GM13976 (cell line): ENCODE measurements at regions not wholly inside any gene's neighbourhood (a gene's known extent, or its start where the extent isn't known, plus 50 kb on each side); places are given as distances from the start of the nearest gene placed in this dataset.

ENCODE experiments used
- DNase-seq: peaks from one replicate; pipeline ENCODE4 v3.0.0; 2012; ENCODE audit warnings: low spot score
- in situ Hi-C: fragments of 300-500 bp; cut with MboI; formaldehyde crosslinking; loops from one replicate; pipeline ENCODE4 v1.12.0; 2022; ENCODE audit warnings: low sequenced_read_pairs, mixed read lengths, inconsistent platforms; ENCODE audit not compliant: unreplicated experiment
- TF ChIP-seq, protein P1 (sequence below): IDR thresholded peaks from 2 replicates; pipeline ENCODE4 v1.5.1; 2012; ENCODE audit warnings: borderline replicate concordance, mild to moderate bottlenecking; ENCODE audit not compliant: insufficient read depth; ENCODE audit errors: extremely low read depth, missing control alignments, control extremely low read depth

DNA sequence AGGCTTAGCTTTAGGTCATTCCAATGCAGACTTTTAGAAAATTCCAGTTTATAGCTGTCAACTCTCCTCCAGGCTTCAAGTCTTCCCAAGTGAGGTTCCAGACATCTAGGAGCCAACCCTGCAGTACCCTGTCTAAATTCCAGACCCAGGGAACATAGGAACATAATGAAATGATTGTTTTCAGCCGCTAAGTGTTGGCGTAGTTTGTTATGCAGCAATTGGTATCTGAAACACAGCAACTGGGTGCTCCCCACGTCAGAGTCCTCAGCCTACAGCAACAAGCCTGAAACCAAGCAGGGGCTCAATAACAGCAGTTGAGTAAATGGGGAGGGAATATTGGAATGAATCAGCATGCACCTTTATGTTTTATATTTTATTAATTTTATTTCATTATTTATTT lies 66.8 kb downstream of the BOD1 start:
- no peak for DNase-seq
- TF ChIP-seq, protein P1, sequence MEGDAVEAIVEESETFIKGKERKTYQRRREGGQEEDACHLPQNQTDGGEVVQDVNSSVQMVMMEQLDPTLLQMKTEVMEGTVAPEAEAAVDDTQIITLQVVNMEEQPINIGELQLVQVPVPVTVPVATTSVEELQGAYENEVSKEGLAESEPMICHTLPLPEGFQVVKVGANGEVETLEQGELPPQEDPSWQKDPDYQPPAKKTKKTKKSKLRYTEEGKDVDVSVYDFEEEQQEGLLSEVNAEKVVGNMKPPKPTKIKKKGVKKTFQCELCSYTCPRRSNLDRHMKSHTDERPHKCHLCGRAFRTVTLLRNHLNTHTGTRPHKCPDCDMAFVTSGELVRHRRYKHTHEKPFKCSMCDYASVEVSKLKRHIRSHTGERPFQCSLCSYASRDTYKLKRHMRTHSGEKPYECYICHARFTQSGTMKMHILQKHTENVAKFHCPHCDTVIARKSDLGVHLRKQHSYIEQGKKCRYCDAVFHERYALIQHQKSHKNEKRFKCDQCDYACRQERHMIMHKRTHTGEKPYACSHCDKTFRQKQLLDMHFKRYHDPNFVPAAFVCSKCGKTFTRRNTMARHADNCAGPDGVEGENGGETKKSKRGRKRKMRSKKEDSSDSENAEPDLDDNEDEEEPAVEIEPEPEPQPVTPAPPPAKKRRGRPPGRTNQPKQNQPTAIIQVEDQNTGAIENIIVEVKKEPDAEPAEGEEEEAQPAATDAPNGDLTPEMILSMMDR = no peak
- in situ Hi-C loops = loop anchor here (25.0 kb wide), 1 partner anchor 237 kb away; no protein-coding TSS in a partner anchor

DNA sequence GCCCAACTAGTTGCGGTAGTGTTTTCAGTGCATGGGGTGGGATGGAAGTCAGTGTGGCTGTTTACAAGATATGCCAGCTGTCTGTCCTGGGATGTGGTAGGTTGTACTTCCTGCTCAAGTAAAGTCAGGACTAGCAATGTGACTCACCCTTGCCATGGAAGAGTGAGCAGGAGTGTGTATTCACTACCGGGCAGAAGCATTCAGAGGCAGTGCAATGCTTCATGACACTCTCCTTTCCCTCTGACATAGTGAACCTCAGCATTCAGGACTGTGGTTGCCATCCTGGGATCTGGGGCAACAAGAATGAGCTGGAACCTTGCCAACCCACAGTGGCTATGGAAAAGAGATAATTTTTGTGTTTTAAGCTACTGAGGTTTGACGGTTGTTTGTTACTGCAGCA lies 68.9 kb downstream of the BOD1 start:
- DNase-seq = peak; percentile 55
- in situ Hi-C loops = no loop called here
- TF ChIP-seq, protein P1 = no peak

DNA sequence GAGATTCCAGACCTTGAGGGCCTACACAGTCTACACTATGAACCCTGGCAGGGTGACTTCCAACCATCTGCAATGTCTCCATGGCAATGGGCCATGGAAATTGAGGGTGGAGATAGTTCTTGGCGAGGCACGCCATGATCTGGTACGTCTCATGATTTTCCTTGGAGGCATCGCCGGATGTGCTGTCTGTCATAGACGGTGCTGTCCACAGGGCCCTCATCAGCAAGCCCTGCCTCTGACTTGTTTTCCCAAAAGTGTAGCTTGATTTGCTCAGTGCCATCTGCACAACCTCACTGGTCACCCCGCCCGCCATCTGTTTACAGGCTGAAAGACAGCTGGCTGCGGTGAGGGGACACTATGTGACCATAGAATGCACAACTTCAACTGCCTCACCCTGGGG lies 73.5 kb downstream of the BOD1 start:
- DNase-seq = no peak
- TF ChIP-seq, protein P1 = no peak
- in situ Hi-C loops = no loop called here

DNA sequence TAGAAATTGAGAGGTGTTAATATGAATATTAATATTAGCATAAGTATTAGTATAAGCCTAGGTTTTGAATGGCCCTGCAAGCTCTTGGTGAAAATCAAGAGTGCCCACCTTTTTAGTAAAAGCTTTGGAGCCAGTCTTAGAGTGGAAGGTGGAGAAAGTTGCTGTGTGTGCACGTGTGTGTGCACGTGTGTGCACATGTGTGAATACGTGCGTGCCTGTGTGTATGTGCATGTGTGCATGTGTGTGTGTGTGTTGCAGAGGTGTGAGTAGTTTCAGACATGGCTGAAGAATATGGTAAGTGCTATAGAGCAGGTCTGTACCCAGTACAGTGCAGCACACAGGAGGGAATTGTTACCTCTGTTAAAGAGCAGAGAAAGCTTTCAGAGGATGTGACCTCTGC lies 74.3 kb downstream of the BOD1 start:
- DNase-seq = no peak
- TF ChIP-seq, protein P1 = no peak
- in situ Hi-C loops = no loop called here

DNA sequence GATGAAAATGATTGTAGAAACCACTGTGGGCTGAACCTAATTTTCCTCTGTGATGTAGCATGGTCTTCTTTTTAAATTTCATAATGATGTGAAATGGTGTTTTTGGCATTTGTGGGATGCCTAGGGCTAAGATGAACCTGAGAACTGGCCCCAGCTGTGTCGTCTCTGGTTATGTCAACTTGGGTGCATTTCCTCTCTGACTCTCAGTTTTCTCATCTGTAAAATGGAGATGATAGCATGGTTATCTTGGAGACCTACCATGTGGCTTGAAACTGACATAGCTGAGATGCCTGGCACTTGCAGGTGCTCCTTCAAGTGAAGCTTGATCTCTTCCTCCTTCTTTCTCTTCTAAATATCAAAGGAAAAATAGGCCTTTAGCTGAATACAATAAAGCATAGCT lies 77.8 kb downstream of the BOD1 start:
- TF ChIP-seq, protein P1 = no peak
- DNase-seq = no peak
- in situ Hi-C loops = no loop called here

DNA sequence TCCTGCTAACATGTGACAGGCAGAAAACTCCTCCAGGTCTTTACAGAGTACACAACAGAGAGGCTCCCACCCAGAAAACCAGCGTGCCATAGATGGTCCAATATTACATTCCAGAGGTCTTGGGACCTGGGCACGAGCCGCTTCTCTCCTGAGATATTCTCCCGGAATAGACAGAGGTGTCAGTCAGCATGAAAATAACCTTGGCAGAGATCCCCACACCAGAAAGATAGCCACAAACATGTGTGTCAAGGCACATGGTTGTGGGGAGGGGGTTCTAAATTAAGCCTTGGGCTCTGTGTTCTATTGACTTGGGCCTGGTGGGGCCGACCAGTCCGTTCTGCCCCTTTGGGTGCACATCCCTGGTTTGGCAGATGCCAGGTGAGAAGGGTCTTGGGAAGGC lies 78.4 kb downstream of the BOD1 start:
- in situ Hi-C loops = no loop called here
- TF ChIP-seq, protein P1 = no peak
- DNase-seq = no peak

DNA sequence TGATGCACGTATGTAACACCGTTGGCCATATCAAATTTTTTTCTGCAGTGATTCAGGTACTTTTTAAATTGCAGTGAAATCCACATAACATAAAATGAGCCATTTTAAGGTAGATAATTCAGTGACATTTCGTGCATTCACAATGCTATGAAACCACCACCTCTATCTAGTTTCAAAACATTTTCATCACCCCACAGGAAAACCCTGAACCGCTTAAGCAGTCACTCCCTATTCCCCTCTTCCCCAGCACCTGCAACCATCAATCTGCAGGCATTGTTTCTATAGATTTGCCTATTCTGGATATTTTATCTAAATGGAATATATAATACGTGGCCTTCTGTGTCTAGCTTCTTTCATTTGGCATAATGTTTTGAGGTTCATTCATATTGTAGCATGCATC lies 79.2 kb downstream of the BOD1 start:
- in situ Hi-C loops = no loop called here
- TF ChIP-seq, protein P1 = no peak
- no peak for DNase-seq
